ENCODE measurements at regions not wholly inside any gene's neighbourhood (a gene's known extent, or its start where the extent isn't known, plus 50 kb on each side); places are given as distances from the start of the nearest gene placed in this dataset.
"Not testable (repeated sequence)": the region's sequence is repeated elsewhere in the genome, so short reads cannot be mapped to it uniquely, and the experiment has no call there.

- no peak for DNase-seq
These were observed 55.9 kb upstream of the ALB start for GRCh38 chr4:73348185-73348584.

- DNase-seq = no peak
These were observed 56.6 kb upstream of the ALB start for GRCh38 chr4:73347497-73347896.

GRCh38 chr4:73345399-73345975, 58.6 kb upstream of the ALB start:
- DNase-seq = no peak

GRCh38 chr4:73344106-73344505, 60.0 kb upstream of the ALB start:
- no peak for DNase-seq

GRCh38 chr4:73343432-73343831, 60.7 kb upstream of the ALB start:
- no peak for DNase-seq

- no peak for DNase-seq
These were observed 62.6 kb upstream of the ALB start for GRCh38 chr4:73341454-73341853.

- no peak for DNase-seq
These were observed 63.2 kb upstream of the ALB start for GRCh38 chr4:73340917-73341316.

- no peak for DNase-seq
These were observed 68.4 kb upstream of the ALB start for GRCh38 chr4:73335679-73336078.

GRCh38 chr4:73332012-73332411, 72.1 kb upstream of the ALB start:
- not testable (repeated sequence) for DNase-seq

GRCh38 chr4:73329300-73329699, 70.7 kb upstream of the ANKRD17 start:
- no peak for DNase-seq

- DNase-seq = not testable (repeated sequence)
These were observed 67.2 kb upstream of the ANKRD17 start for GRCh38 chr4:73325776-73326175.

- DNase-seq = no peak
These were observed 58.5 kb upstream of the ANKRD17 start for GRCh38 chr4:73317092-73317491.

- DNase-seq = peak; percentile 29
These were observed 56.5 kb upstream of the ANKRD17 start for GRCh38 chr4:73315091-73315490.

GRCh38 chr4:73312967-73313366, 54.4 kb upstream of the ANKRD17 start:
- DNase-seq = no peak

GRCh38 chr4:73311428-73311827, 52.8 kb upstream of the ANKRD17 start:
- DNase-seq = no peak

- DNase-seq = peak; percentile 21
These were observed 50.6 kb upstream of the ANKRD17 start for GRCh38 chr4:73309211-73309610.

Measured in amniotic stem cell (primary cell).